ENCODE measurements at regions not wholly inside any gene's neighbourhood (a gene's known extent, or its start where the extent isn't known, plus 50 kb on each side); places are given as distances from the start of the nearest gene placed in this dataset.

DNA sequence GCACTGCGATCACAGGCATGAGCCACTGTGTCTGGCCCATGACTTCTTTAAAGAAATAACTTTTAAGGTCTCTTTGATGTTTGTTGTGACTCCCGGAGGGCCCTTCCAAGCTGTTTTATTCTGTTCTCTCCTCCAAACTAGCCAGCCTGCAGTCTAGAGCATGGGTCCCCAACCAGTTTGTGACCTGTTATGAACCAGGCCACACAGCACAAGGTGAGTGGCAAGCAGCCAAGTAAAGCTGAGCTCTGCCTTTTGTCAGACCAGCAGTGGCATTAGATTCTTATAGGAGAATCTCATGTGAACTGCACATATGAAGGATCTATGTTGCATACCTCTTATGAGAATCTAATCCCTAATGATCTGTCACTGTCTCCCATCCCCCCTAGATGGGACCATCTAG lies 223.9 kb upstream of the RGPD4 start:
- no peak for TF ChIP-seq CTCF (IDR thresholded peaks at IDR 0.05; ENCODE audit: insufficient read depth, low read depth, low read length, missing control alignments)
- no peak for DNase-seq (ENCODE audit: low read depth)
- no peak overlapping the region for H3K4me3 ChIP-seq (ENCODE audit: low read depth, low read length)

DNA sequence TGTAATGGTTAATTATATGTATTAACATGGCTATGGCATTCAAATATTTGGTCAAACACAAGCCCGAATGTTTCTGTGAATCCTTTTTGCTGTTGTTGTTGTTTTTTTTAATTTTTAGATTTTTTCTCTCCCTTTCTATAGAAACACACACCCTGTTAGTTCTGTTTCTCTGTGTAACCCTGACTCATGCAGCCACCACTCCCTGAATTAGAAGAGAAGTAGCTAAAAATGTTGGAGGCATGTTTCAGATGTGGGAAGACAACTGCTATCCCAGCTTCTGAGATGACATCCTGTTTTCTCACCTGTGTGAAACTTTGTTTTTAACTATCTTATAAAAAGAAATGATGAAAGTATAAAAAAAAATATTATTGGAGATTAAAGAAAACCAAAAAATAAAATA lies 219.6 kb upstream of the RGPD4 start:
- no peak for TF ChIP-seq CTCF (IDR thresholded peaks at IDR 0.05; ENCODE audit: insufficient read depth, low read depth, low read length, missing control alignments)
- H3K4me3 ChIP-seq (ENCODE audit: low read depth, low read length), result no peak overlapping the region
- DNase-seq (ENCODE audit: low read depth), result no peak

- TF ChIP-seq CTCF (IDR thresholded peaks at IDR 0.05; ENCODE audit: insufficient read depth, low read depth, low read length, missing control alignments), result no peak
- no peak overlapping the region for H3K4me3 ChIP-seq (ENCODE audit: low read depth, low read length)
- no peak for DNase-seq (ENCODE audit: low read depth)
Observed at GRCh38 chr2:107607473-107607872, 219.2 kb upstream of the RGPD4 start.

- no peak for TF ChIP-seq CTCF (IDR thresholded peaks at IDR 0.05; ENCODE audit: insufficient read depth, low read depth, low read length, missing control alignments)
- no peak overlapping the region for H3K4me3 ChIP-seq (ENCODE audit: low read depth, low read length)
- DNase-seq (ENCODE audit: low read depth), result no peak
Observed at GRCh38 chr2:107615039-107615438, 211.7 kb upstream of the RGPD4 start.

DNA sequence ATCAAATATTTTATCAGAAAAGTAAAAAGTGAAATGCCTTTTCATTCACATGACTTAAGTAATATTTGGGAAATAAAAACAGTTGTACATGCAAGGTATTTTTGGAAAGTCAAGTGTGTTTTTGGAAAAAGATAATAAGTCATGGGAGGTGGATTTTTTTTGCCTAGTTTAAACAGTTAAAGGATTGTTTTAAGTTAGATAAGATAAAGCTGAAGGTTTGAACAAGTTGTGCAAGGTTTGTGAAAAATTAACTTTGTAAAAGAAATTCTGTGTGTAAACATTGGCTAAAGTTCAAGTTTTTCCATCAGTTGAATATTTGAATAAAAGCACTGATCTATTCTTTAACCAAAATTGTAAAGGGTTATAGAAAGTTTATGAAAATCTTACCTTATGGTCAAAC lies 207.9 kb upstream of the RGPD4 start:
- no peak for TF ChIP-seq CTCF (IDR thresholded peaks at IDR 0.05; ENCODE audit: insufficient read depth, low read depth, low read length, missing control alignments)
- no peak overlapping the region for H3K4me3 ChIP-seq (ENCODE audit: low read depth, low read length)
- DNase-seq (ENCODE audit: low read depth), result no peak

- no peak for TF ChIP-seq CTCF (IDR thresholded peaks at IDR 0.05; ENCODE audit: insufficient read depth, low read depth, low read length, missing control alignments)
Observed at GRCh38 chr2:107621186-107622165, 205.2 kb upstream of the RGPD4 start.

More at GRCh38 chr2:107621186-107622165, 205.2 kb upstream of the RGPD4 start:
- no peak for DNase-seq (ENCODE audit: low read depth)
- no peak overlapping the region for H3K4me3 ChIP-seq (ENCODE audit: low read depth, low read length)

All from GM12865 (cell line).